NCI-H460 (cell line): ENCODE measurements at regions not wholly inside any gene's neighbourhood (a gene's known extent, or its start where the extent isn't known, plus 50 kb on each side); places are given as distances from the start of the nearest gene placed in this dataset.

ENCODE experiments used
- DNase-seq: peaks from one replicate; pipeline ENCODE4 v3.0.0-alpha.2; 2016; ENCODE audit warnings: low read depth; ENCODE audit errors: extremely low read depth

DNA sequence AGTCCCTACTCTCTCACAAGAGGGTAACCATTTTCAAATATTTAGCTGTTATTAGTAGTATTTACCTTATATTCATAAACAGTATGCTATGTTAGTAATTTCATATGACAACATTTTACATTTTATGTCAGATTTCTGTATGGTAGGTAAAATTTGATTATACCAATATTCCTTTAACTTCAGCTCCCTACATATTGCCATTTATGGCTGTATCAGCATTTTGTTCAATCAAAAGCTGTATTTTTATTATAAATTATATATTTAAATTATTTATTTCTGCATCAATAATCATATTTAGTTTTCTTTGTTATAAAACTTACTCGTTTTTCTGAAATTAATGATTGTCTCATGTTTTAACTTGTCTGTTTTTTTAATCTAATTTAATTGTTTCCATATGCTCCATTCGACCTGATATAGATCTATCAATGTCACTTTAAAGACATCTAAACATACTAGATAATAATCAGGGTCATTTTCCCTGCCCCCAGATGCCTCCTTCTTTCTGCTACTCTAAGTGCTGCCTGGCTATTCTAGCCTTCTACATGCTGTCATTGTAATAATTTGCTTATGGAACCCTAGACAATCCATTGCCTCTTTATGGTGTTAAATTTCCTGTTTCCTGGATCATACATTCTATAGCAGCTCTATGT lies 1976.7 kb upstream of the ADGRL3 start:
- no peak for DNase-seq

DNA sequence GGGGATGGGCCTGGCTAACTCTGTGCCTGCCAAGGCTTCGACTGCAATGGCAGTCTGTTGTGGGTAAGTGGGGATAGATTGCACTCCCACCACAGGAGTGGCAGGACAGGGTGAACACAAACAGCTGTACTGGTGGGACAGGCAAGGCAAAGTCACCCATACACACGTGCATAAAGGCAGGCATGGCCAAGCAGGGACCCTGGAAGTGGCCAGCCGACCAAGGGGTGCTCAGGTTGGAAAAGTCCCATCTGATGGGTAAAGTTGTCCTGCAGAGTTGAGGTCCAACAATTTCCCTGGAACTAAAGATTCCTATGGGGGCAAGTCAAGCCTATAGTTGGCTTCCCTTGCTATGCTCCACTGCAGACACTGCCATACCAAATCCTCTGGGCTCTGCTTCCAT lies 1961.9 kb upstream of the ADGRL3 start:
- DNase-seq = no peak

DNA sequence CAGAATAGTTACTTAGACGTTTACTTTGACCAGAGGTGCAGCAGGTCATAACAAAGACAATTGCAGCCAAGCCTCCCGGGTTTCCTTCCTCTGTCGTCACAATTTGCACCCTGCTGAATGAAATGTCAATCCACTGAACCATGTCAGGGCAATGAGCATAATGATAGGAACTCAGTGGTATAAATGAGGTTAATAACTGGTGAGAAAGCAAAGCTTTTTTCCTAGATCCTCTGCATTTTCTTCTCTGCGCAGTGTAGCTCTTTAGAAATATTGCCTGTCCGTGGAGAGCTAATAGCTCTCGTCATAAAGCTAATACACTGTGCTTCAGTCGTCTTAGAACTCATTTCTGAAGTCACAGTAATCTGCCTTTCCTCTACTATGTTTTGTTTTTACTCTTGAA lies 1960.1 kb upstream of the ADGRL3 start:
- DNase-seq = no peak

DNA sequence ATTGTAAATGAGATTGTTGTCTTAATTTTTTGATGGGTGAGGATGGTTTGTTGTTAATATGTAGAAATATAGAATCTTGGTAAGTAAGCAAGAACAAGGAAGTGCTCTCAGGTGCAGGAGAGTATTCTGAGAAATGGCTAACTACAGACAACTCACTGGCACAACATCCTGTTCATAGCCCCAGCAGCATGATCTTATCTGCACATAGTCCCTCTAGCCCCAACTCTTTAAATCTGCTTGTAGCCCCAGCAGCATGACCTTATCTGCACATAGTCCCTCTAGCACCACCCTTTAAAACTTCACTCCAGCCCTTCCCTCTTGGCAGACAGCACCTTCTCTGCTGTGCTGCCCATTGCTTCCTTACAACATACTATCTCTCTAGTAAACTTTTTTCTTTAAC lies 1957.1 kb upstream of the ADGRL3 start:
- no peak for DNase-seq

DNA sequence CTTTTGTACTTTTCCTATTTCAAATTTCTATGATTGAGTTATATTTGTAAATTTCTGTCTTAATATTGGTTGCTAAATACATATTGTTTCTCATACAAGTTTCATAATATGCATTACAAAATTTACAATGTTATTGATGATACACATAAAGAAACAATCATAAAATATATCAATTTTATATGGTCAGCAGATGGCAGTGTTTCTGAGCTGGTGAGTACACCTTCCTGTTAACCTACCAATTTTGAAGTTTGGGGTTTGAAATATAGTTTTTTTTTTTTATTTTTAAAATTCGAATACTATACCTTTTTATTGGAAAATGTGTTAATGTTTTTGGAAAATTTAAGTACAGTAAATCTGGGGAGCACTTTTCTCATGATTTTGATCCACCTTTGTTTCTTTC lies 1953.1 kb upstream of the ADGRL3 start:
- DNase-seq = no peak

DNA sequence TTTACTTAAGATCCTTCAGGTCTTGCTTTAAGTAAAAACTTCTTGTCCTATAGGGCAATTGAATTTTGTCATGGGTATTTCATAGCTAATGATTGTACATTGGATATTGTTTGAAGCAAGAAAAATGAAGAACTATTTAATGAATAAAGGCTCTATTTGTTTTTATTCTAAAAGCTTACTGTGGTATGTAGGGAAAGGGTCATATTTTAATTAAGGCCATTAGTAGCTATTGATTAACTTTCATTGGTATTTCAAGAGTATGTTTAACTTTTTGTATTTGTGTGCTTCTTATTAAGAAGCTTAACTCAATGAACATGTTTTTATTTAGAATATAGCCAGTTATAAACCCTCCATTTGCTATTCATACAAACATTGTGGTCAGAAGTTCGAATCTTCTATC lies 1951.8 kb upstream of the ADGRL3 start:
- no peak for DNase-seq

DNA sequence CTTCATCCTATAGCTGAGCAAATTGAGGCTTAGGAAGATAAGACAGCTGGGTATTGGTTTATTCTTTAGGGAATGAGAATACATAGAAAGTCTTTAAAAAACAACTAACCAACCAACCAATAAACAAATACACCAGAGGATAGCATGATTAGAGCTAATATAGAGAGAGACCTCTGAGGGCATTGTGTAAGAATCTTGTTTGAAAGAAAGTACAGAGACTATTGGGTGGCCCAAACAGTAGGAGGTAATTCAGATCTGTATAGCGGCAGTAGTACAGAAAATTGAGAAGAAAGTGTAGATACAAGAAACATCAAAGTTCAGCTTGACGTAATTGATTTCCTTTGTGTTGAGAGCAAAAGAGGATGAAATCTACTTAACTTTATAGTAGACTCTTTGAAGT lies 1951.0 kb upstream of the ADGRL3 start:
- no peak for DNase-seq

DNA sequence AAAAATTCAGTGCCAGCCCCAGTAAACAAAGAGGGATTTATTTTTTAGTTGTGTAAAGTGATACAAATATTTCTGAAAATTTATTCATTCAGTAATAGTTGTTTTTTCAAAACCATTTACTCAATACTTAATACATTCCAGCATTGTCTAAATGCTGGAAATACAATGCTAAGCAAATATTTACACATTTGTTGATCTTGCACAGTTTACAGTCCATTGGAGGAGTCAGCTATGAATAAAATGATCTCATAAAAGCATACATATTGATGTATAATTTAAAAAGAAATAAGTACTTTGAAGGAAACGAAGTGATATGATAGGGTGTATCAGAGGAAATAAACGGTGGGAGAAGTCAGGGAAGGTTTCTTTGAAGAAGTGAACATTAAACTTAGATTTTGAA lies 1942.1 kb upstream of the ADGRL3 start:
- DNase-seq = no peak

DNA sequence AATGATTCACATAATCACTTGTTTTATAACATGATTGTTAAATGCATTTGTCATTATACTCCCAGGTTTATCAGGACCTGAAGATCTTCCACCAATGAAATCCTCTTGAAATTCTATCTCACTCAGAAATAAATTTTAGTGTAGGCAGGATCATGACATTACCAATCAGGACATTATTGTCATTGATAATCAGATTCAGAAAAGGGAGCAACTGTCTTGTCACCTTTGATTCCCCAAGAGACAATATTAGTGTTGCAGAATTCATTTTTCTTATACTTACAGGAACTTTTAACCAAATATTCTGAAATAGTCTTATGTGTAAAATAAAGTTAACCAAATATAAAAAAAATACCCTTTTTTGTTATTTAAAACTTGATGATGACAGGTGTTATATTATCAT lies 1892.5 kb upstream of the ADGRL3 start:
- no peak for DNase-seq

DNA sequence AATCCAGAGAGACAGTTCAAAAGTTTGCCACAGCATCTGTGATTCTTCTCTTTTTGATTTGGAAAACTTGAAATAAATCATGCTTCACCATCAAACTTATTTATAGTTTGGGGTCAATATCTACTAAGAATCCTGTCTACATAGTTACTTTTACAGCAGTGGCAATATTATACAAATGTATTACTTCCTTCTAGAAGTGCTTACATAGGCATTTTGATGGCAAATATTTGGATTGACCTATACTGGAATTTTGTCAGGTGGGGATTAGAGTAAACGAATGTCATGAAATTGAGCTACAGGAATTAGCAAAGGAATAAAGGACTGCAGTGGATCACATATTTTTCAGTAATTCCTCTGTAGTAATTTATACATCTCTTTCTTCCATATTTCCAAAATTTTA lies 1885.5 kb upstream of the ADGRL3 start:
- DNase-seq = no peak

DNA sequence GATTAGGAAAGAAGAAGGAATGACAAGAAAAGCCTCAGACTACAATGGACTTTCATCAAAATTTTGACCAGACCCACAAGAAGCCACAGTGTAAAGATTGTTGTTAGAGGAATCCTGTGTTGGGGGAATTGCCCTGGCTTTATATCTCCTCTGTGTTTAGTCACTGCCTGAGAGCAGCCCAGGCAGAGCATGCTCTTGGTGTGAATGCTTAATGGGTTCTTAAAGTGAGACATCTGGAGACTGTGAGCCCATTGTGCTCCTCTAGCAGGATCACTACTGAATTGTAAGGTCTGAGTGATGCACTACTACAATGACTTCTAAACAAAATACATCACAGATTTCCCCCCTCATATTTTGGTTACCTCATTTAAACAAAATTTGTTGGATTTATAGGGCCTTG lies 1860.5 kb upstream of the ADGRL3 start:
- no peak for DNase-seq

DNA sequence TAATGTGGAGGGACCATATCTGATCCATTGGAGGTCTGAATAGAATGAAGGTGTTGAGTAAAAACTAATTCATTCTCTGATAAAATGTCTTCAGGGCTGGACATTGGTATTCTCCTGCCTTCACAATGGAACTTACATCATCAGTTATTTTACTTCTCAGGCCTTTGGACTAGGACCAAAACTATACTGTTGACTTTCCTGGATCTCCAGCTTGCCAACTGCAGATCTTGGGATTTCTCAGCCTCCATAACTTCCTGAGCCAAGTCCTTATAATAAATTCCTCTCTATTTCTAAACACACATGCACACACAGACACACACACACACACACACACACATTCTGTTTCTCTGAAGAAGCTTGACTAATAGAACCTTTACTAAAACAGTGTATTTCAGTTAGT lies 1858.6 kb upstream of the ADGRL3 start:
- DNase-seq = no peak

DNA sequence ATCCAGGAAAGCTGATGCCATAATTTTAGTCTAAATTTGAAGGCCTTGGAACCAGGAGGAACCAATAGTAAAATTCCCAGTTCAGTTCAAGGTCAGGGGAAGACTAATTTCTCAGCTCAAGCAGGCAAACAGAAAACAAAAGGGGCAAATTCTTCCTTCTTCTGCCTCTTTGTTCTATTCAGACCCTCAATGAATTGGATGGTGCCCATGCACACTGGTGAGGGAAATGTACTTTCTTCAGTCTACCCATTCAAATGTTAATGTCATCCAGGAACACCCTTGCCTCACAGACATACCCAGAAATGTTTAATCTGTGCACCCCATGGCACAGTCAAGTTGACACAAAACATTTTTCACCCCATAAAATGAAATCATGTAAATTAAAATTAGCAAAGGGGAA lies 1851.2 kb upstream of the ADGRL3 start:
- DNase-seq = no peak

DNA sequence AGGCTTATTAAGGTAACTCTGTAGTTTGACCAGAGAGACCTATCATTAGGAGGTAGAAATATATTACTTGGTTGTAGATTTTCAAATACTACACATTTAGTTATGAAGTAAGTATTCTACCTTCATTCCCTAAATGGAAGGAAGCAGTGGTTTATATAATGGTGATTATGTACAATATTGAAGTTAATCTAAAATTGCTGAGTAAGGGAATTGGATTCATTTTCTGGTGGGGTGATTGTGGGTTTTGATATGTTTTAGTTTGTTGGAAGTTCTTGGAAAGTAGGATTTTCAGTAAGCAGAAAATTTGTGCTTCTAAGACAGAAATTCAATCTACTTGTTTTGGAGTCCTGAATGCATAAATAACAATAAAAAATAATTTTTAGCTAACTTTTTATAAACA lies 1830.9 kb upstream of the ADGRL3 start:
- no peak for DNase-seq

DNA sequence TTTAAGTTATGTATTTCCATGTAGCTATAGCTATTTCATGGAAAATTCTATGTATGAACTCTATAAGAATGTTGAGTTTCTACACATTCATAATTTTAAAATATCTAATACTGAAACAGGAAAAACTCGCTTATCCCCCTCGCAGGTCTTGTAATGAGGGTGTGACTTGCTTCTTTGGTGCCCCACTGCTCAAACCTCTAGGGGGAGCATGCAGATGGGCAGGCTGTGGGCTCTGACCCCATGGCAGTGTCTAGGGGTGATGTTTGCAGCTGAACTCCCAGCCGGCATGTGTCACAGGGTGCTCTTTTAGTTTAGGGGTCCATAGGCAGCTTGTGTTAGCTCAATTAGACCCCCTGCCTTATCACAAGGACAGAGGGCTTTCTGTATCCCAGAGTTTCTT lies 1825.7 kb upstream of the ADGRL3 start:
- DNase-seq = no peak

DNA sequence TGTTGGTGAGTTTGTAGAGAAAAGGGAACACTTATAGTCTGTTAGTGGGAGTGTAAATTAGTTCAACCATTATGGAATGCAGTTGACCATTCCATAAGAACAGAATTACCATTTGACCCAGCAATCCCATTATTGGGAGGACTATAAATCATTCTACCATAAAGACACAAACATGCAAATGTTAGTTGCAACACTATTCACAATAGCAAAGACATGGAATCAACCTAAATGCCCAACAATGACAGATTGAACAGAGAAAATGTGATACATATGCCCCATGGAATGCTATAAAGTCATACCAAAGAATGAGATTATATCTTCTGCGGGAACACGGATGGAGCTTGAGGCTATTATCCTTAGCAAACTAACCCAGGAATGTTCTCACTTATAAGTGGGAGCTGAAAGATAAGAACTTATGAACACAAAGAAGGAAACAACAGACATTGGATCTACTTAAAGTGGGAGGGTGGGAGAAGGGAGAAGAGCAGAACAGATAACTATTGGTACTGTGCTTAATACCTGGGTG lies 1819.2 kb upstream of the ADGRL3 start:
- no peak for DNase-seq

DNA sequence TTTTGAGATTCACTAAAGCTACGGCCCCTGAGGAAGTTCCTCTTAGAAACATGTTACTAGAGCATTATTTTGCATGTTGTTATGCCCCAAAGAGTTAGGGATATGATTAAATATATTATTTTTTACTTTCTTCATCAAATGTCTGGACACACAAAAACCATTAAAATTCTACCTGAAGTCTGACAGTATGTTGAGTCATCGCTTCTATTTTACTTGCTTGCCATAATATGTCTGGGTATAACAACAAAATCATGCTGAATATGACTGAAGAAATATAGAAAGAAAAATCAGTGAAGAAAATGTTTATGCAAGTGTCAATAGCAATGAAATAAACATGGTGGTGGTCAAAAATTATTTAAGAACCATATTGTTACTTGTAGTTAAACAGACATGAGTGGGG lies 1818.5 kb upstream of the ADGRL3 start:
- DNase-seq = no peak

DNA sequence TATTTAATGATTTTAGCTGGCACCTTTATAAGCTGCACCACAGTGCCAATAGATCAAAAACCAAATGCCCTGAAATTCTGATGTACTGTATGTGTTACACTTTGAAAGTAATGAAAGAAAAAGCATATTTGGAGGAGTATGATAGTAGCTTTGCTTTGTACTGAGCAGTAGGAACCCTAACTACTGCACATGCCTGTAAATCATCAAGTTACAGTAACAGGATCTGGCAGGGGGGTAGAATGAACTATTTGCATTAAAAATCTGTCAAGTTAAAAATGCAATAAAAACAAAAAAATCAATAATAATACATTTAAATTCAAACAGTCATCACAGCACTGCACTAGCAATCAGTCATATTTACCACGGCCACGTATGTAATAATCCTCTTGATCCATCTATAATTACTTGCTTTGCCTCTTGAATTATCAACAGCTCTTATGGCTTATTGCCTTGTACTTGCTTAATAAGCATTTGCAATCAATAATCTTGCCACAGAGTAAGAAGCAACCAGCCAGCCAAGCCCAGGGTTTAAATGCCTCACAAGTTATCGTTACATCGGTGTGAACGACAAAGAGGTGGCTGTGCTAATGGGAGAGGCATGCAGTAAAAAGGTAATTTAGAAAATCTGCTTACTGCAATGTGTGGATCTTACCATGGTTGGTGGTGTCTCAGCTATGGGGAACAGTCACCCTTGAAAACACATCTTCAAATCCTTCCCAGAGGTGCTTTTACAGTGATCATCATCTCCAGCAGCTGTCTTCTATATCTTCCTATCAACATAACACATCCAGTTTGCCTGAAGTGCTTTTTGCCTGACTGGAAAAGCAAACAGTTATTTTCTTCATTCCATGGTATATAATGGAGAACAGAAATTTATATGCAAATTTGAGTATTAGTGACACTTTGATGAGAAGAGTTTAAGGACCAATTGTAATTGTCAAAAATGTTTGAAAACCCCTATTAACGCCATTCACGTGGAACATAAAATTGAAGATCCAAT lies 1812.1 kb upstream of the ADGRL3 start:
- DNase-seq = no peak

DNA sequence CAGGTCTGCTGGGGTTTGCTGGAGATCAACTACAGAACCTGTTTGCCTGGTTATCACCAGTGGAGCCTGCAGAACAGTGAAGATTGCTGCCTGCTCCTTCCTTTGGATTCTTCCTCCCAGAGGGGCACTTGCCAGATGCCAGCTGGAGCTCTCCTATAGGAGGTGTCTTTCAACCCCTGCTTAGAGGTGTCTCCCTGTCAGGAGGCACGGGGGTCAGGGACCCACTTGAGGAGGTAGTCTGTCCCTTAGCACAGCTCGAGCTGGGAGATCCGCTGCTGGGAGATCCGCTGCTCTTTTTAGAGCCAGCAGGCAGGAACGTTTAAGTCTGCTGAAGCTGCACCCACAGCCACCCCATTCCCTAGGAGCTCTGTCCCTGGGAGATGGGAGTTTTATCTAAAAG lies 1806.3 kb upstream of the ADGRL3 start:
- DNase-seq = no peak

DNA sequence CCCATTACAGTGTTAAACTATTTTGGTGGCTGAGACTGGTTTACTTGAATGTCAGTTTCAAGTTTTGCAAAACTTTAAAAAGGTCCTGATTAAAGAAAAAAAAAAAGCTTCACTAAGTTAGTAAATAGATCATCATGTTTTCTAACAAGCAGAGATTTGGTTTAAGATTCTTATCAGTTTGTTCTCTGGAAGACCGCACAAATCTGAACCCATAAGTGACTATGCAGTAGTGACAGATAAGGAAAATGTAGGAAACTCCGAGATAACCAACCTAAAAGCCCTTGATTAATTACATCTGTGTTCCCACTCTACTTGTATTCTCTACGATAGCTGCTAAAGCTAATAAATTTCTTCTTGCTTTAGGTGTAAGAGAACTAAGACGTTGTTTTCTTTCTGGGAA lies 1799.8 kb upstream of the ADGRL3 start:
- DNase-seq = no peak

DNA sequence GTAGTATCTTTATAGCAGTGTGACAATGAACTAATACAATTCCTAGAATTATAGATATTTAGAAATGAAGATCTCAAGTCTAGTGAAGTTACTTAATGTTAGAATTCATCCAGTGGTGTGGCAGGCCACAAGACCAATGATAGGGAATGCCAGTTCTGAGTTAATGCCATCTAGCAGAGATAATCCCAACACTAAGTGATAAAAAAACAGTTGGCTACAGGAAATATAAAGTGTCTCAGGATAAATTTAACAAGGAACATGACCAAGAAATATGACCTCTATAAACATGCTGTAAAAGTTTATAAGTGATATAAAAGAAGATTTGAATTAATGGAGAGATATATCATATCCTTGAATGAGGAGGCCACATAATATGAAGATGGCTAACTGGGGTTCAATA lies 1790.5 kb upstream of the ADGRL3 start:
- no peak for DNase-seq

DNA sequence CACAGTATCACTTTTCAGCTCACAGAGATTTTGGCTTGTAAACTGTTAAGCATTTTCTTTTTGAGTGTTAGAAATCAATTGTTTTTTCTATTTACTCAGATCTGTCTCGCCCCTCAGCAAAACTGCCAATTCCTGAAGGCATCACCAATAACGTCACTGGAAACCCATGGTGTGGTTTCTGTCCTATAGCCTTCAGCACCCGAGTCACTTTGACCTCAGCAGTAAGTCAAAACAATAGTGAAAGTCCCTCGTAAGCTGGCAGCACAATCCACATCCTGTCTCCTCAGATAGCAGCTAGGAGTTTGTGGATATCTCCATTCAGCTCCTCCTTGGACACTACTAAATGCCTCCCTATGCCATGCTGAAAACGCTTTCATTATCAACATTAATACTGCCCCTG lies 1787.4 kb upstream of the ADGRL3 start:
- no peak for DNase-seq
